ENCODE measurements at regions not wholly inside any gene's neighbourhood (a gene's known extent, or its start where the extent isn't known, plus 50 kb on each side); places are given as distances from the start of the nearest gene placed in this dataset.

GRCh38 chr2:51103205-51103604 lies 71.3 kb upstream of the NRXN1 start:
- peak; percentile 5 for DNase-seq (ENCODE audit: low spot score)

- no peak for DNase-seq (ENCODE audit: low spot score)
Observed at GRCh38 chr2:51093016-51093415, 61.1 kb upstream of the NRXN1 start.

GRCh38 chr2:51085420-51086068 lies 53.6 kb upstream of the NRXN1 start:
- DNase-seq (ENCODE audit: low spot score) = no peak

- DNase-seq (ENCODE audit: low spot score) = no peak
Observed at GRCh38 chr2:51084750-51085149, 52.8 kb upstream of the NRXN1 start.
